MM.1S (cell line): ENCODE measurements at regions not wholly inside any gene's neighbourhood (a gene's known extent, or its start where the extent isn't known, plus 50 kb on each side); places are given as distances from the start of the nearest gene placed in this dataset.

Source experiments
- DNase-seq: peaks from one replicate; pipeline ENCODE4 v3.0.0-alpha.2; 2015
- H2AFZ ChIP-seq: fragments of 300-600 bp; sonication (generic); 2 replicates; pipeline ENCODE4 v1.6.0; 2016; ENCODE audit warnings: antibody characterized with exemption, low read length
- H3F3A ChIP-seq: fragments of 300-600 bp; sonication (generic); 2 replicates; pipeline ENCODE4 v1.6.1; 2016; ENCODE audit warnings: mild to moderate bottlenecking, antibody characterized with exemption, low read length, moderate library complexity, mixed read lengths; ENCODE audit not compliant: insufficient read depth
- H3K27ac ChIP-seq: fragments of 300-600 bp; sonication (generic); 2 replicates; pipeline ENCODE4 v1.5.1; 2016; ENCODE audit warnings: mild to moderate bottlenecking, low read length
- H3K27me3 ChIP-seq: fragments of 300-600 bp; sonication (generic); replicated peaks from 2 replicates; pipeline ENCODE4 v1.6.0; 2016; ENCODE audit warnings: low read length; ENCODE audit not compliant: insufficient read depth
- H3K36me3 ChIP-seq: fragments of 300-600 bp; sonication (generic); replicated peaks from 2 replicates; pipeline ENCODE4 v1.6.1; 2016; ENCODE audit warnings: mild to moderate bottlenecking, low read length, mixed read lengths; ENCODE audit not compliant: insufficient read depth
- H3K4me1 ChIP-seq: fragments of 300-600 bp; sonication (generic); 2 replicates; pipeline ENCODE4 v1.6.1; 2016; ENCODE audit warnings: low read length, mixed read lengths
- H3K4me2 ChIP-seq: fragments of 300-600 bp; sonication (generic); 2 replicates; pipeline ENCODE4 v1.6.0; 2016; ENCODE audit warnings: low read depth, low read length
- H3K4me3 ChIP-seq: fragments of 300-600 bp; sonication (generic); 2 replicates; pipeline ENCODE4 v1.5.1; 2016; ENCODE audit warnings: low read length, mixed read lengths
- H3K79me2 ChIP-seq: fragments of 300-600 bp; sonication (generic); 2 replicates; pipeline ENCODE4 v1.6.1; 2016; ENCODE audit warnings: mixed run types, low read length, mixed read lengths
- H3K9ac ChIP-seq: fragments of 300-600 bp; sonication (generic); 2 replicates; pipeline ENCODE4 v1.6.1; 2016; ENCODE audit warnings: low read length, mixed read lengths
- H3K9me2 ChIP-seq: fragments of 300-600 bp; sonication (generic); replicated peaks from 2 replicates; pipeline ENCODE4 v1.6.1; 2016; ENCODE audit warnings: mild to moderate bottlenecking, low read length, mixed read lengths; ENCODE audit not compliant: insufficient read depth
- H3K9me3 ChIP-seq: fragments of 300-600 bp; sonication (generic); replicated peaks from 2 replicates; pipeline ENCODE4 v1.6.1; 2016; ENCODE audit warnings: mild to moderate bottlenecking, low read length, mixed read lengths; ENCODE audit not compliant: insufficient read depth
- H4K20me1 ChIP-seq: fragments of 300-600 bp; sonication (generic); 2 replicates; pipeline ENCODE4 v1.6.1; 2016; ENCODE audit warnings: mild to moderate bottlenecking, low read length, moderate library complexity, mixed read lengths; ENCODE audit not compliant: insufficient read depth
- EZH2 ChIP-seq: fragments of 300-600 bp; sonication (generic); optimal IDR thresholded peaks from 2 replicates; pipeline ENCODE3; 2017; ENCODE audit warnings: low read depth, mild to moderate bottlenecking, antibody characterized with exemption, low read length, mixed read lengths
- EZH2phosphoT487 ChIP-seq: fragments of 300-600 bp; sonication (generic); IDR thresholded peaks from 2 replicates; pipeline ENCODE4 v1.6.1; 2018; ENCODE audit warnings: antibody characterized with exemption, low read length
- TF ChIP-seq, protein P1 (sequence below): fragments of 300-600 bp; sonication (generic); IDR thresholded peaks from 2 replicates; pipeline ENCODE4 v1.5.1; 2016; ENCODE audit warnings: antibody characterized with exemption, low read length, mixed read lengths

DNA sequence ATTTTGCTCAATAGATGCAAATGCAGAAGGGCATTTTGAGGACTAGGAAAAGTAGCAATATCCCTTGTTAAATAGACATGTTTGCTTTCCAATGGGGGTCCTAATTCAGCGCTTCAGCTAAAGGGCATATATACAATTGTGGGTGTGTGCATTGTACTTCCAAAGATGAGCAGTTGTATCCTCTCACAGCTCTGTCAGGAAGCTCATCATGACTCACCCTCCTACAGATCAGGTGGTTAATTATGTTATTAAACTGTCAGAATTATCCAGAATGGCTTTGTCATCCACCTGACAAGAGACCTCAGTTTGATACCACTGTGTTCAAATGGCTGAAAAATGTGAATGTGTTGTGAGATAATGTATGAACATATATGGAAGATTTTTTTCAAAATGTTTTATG is 252.2 kb upstream of the MTNR1B start:
- Histone ChIP-seq H3K9ac (no peak overlapping the region), H3K4me1 (no peaks in the 10 kb centered on the region)
- no peak for DNase-seq

DNA sequence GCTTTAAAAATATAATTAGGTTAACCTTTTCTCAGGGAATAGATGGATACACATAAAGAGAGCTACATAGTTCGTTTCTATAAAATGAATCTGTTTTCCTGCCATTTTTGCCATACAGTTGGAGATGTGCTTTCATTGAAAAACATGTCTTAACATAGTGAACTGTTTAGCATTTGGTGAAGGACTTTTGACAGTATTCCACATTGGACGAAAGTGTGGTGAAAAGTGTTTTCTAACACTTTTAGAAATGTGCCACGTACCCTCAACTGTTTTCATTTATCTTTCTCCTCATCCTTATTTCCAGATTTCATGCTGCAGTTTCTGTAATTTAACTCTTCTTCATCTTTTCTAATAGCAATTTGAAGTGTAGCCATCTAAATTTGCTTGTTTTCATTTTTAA is 249.1 kb upstream of the MTNR1B start:
- Histone ChIP-seq H3K9me2 (no peaks in the 10 kb centered on the region), H4K20me1 (no peaks in the 10 kb centered on the region), H3K4me1 (no peaks in the 10 kb centered on the region), H3K4me2 (no peak overlapping the region), H3K36me3 (no peaks in the 10 kb centered on the region), H3F3A (no peaks in the 10 kb centered on the region), H3K9ac (no peak overlapping the region), H3K27ac (no peak overlapping the region), H3K79me2 (no peaks in the 10 kb centered on the region), H3K4me3 (no peak overlapping the region), H2AFZ (no peak overlapping the region), H3K27me3 (no peaks in the 10 kb centered on the region), H3K9me3 (no peaks in the 10 kb centered on the region)
- TF ChIP-seq, protein P1, sequence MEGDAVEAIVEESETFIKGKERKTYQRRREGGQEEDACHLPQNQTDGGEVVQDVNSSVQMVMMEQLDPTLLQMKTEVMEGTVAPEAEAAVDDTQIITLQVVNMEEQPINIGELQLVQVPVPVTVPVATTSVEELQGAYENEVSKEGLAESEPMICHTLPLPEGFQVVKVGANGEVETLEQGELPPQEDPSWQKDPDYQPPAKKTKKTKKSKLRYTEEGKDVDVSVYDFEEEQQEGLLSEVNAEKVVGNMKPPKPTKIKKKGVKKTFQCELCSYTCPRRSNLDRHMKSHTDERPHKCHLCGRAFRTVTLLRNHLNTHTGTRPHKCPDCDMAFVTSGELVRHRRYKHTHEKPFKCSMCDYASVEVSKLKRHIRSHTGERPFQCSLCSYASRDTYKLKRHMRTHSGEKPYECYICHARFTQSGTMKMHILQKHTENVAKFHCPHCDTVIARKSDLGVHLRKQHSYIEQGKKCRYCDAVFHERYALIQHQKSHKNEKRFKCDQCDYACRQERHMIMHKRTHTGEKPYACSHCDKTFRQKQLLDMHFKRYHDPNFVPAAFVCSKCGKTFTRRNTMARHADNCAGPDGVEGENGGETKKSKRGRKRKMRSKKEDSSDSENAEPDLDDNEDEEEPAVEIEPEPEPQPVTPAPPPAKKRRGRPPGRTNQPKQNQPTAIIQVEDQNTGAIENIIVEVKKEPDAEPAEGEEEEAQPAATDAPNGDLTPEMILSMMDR = no peak
- TF ChIP-seq EZH2phosphoT487 (no peak), EZH2 (no peak)
- DNase-seq = no peak

More for the DNA sequence above, 252.2 kb upstream of the MTNR1B start:
- no peaks in the 10 kb centered on the region for H4K20me1 ChIP-seq
- H3K9me3 ChIP-seq = no peaks in the 10 kb centered on the region
- H2AFZ ChIP-seq = no peak overlapping the region
- no peak overlapping the region for H3K27ac ChIP-seq
- no peak for TF ChIP-seq EZH2phosphoT487
- TF ChIP-seq EZH2 = no peak
- H3K4me2 ChIP-seq = no peak overlapping the region
- H3K27me3 ChIP-seq = no peaks in the 10 kb centered on the region
- no peaks in the 10 kb centered on the region for H3K36me3 ChIP-seq
- no peaks in the 10 kb centered on the region for H3K9me2 ChIP-seq
- H3K79me2 ChIP-seq = no peaks in the 10 kb centered on the region
- no peaks in the 10 kb centered on the region for H3F3A ChIP-seq
- no peak overlapping the region for H3K4me3 ChIP-seq

DNA sequence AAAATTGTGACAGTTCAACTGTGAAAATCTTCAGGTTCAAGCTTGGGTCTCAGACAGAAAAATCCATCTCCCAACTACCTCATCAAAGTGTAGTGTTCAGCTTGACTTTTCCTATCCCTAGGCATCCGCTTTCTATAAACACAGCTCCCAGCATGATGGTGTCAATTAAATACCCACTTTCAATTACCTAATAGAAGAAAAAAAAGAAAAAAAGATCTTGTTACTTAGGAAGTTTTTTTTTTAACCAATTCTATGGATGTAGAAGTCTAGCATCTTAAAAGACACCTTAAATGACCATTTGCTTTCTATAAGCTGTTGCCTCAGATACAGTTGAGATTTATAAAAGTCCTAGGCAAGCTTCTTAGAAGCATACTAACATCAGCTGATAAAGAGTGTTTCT is 244.1 kb upstream of the MTNR1B start:
- H3K9ac ChIP-seq = no peak overlapping the region
- TF ChIP-seq, protein P1 = no peak
- no peak for TF ChIP-seq EZH2phosphoT487
- TF ChIP-seq EZH2 = no peak
- H3F3A ChIP-seq = no peaks in the 10 kb centered on the region
- H3K4me3 ChIP-seq = no peak overlapping the region
- H3K79me2 ChIP-seq = no peaks in the 10 kb centered on the region
- H3K4me1 ChIP-seq = no peaks in the 10 kb centered on the region
- no peak overlapping the region for H2AFZ ChIP-seq
- no peaks in the 10 kb centered on the region for H4K20me1 ChIP-seq
- H3K9me3 ChIP-seq = no peaks in the 10 kb centered on the region
- H3K4me2 ChIP-seq = no peak overlapping the region
- no peaks in the 10 kb centered on the region for H3K9me2 ChIP-seq
- DNase-seq = no peak
- no peaks in the 10 kb centered on the region for H3K27me3 ChIP-seq
- no peak overlapping the region for H3K27ac ChIP-seq
- H3K36me3 ChIP-seq = no peaks in the 10 kb centered on the region

- TF ChIP-seq, protein P1 = no peak
- TF ChIP-seq EZH2phosphoT487 (no peak), EZH2 (no peak)
- no peak for DNase-seq
- Histone ChIP-seq H3K9me3 (no peaks in the 10 kb centered on the region), H3K4me3 (no peak overlapping the region), H3K4me1 (no peaks in the 10 kb centered on the region), H3K36me3 (no peaks in the 10 kb centered on the region), H3K27me3 (no peaks in the 10 kb centered on the region), H3K9ac (no peak overlapping the region), H3K79me2 (no peaks in the 10 kb centered on the region), H3K4me2 (no peak overlapping the region), H3K27ac (no peak overlapping the region), H2AFZ (no peak overlapping the region), H4K20me1 (no peaks in the 10 kb centered on the region), H3K9me2 (no peaks in the 10 kb centered on the region), H3F3A (no peaks in the 10 kb centered on the region)
These were observed 242.3 kb upstream of the MTNR1B start for GRCh38 chr11:92727123-92727522.
